ENCODE measurements at regions not wholly inside any gene's neighbourhood (a gene's known extent, or its start where the extent isn't known, plus 50 kb on each side); places are given as distances from the start of the nearest gene placed in this dataset.

GRCh38 chr3:168157099-168157700 lies 61.5 kb upstream of the GOLIM4 start:
- TF ChIP-seq POLR2A (IDR thresholded peaks at IDR 0.05) (no peak), EP300 (IDR thresholded peaks at IDR 0.05) (no peak)
- TF ChIP-seq, protein P1, sequence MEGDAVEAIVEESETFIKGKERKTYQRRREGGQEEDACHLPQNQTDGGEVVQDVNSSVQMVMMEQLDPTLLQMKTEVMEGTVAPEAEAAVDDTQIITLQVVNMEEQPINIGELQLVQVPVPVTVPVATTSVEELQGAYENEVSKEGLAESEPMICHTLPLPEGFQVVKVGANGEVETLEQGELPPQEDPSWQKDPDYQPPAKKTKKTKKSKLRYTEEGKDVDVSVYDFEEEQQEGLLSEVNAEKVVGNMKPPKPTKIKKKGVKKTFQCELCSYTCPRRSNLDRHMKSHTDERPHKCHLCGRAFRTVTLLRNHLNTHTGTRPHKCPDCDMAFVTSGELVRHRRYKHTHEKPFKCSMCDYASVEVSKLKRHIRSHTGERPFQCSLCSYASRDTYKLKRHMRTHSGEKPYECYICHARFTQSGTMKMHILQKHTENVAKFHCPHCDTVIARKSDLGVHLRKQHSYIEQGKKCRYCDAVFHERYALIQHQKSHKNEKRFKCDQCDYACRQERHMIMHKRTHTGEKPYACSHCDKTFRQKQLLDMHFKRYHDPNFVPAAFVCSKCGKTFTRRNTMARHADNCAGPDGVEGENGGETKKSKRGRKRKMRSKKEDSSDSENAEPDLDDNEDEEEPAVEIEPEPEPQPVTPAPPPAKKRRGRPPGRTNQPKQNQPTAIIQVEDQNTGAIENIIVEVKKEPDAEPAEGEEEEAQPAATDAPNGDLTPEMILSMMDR (IDR thresholded peaks at IDR 0.05), result no peak
- intact Hi-C loops (cut with DNase I), result no loop called here
- 67 to 81% (median 72%) methylated on average over 2 of the region's 2 CpGs for WGBS, 3 donors
- Histone ChIP-seq H3K36me3 (no peaks in the 10 kb centered on the region), H3K9me3 (peaks cover 0 to 4% of the 10 kb centered on the region in 2 donors), H3K27me3 (no peaks in the 10 kb centered on the region), H3K27ac (no peak overlapping the region), H3K4me3 (no peak overlapping the region), H3K4me1 (ENCODE audit: insufficient read depth) (no peaks in the 10 kb centered on the region)
- no peak for DNase-seq

GRCh38 chr3:168156479-168156878 lies 60.8 kb upstream of the GOLIM4 start:
- peaks cover 0 to 4% of the 10 kb centered on the region in 2 donors for H3K9me3 ChIP-seq
- H3K36me3 ChIP-seq, result no peaks in the 10 kb centered on the region
- no peak overlapping the region for H3K4me3 ChIP-seq
- intact Hi-C loops (cut with DNase I), result no loop called here
- H3K27ac ChIP-seq, result no peak overlapping the region
- TF ChIP-seq POLR2A (IDR thresholded peaks at IDR 0.05) (no peak), EP300 (IDR thresholded peaks at IDR 0.05) (no peak)
- TF ChIP-seq, protein P1 (IDR thresholded peaks at IDR 0.05), result no peak
- H3K4me1 ChIP-seq (ENCODE audit: insufficient read depth), result no peaks in the 10 kb centered on the region
- H3K27me3 ChIP-seq, result no peaks in the 10 kb centered on the region
- WGBS, 3 donors, result 68 to 79% (median 69%) methylated on average over 6 of the region's 6 CpGs
- no peak for DNase-seq

- no peak for DNase-seq
- no peaks in the 10 kb centered on the region for H3K36me3 ChIP-seq
- intact Hi-C loops (cut with DNase I), result no loop called here
- H3K4me3 ChIP-seq, result no peak overlapping the region
- TF ChIP-seq EP300 (IDR thresholded peaks at IDR 0.05) (no peak), POLR2A (IDR thresholded peaks at IDR 0.05) (no peak)
- TF ChIP-seq, protein P1 (IDR thresholded peaks at IDR 0.05), result no peak
- peaks cover 0 to 4% of the 10 kb centered on the region in 2 donors for H3K9me3 ChIP-seq
- no peaks in the 10 kb centered on the region for H3K4me1 ChIP-seq (ENCODE audit: insufficient read depth)
- H3K27ac ChIP-seq, result no peak overlapping the region
- H3K27me3 ChIP-seq, result no peaks in the 10 kb centered on the region
Observed at GRCh38 chr3:168155303-168155702, 59.6 kb upstream of the GOLIM4 start.

DNA sequence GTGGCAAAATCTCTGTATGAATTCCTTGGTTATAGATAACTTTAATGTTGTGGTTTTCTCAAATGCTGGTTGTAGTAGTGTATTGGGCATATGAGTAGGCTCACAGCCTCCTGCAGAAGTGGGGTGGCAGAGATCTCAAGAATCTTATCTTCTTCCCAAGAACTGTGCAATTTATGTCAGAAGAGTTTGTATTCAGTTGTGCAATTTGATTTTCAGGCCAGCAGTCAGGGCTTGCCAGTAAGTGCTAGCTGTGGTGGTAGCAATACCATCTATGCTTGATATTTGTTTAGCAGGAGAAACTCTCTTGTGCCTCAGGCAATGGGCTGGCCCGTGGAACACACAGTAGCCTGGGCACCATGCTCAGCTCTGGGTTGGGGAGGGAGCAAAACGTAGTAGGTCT lies 58.4 kb upstream of the GOLIM4 start:
- no peak for DNase-seq
- H3K36me3 ChIP-seq, result no peaks in the 10 kb centered on the region
- WGBS, 3 donors, result 68 to 75% (median 73%) methylated on average over 2 of the region's 2 CpGs
- H3K27ac ChIP-seq, result no peak overlapping the region
- no peak overlapping the region for H3K4me3 ChIP-seq
- no peaks in the 10 kb centered on the region for H3K4me1 ChIP-seq (ENCODE audit: insufficient read depth)
- TF ChIP-seq, protein P1 (IDR thresholded peaks at IDR 0.05), result no peak
- TF ChIP-seq POLR2A (IDR thresholded peaks at IDR 0.05) (no peak), EP300 (IDR thresholded peaks at IDR 0.05) (no peak)
- peaks cover 0 to 4% of the 10 kb centered on the region in 2 donors for H3K9me3 ChIP-seq
- intact Hi-C loops (cut with DNase I), result no loop called here
- H3K27me3 ChIP-seq, result no peaks in the 10 kb centered on the region

Measured in ovary (tissue), 7 donors.